ENCODE measurements at regions not wholly inside any gene's neighbourhood (a gene's known extent, or its start where the extent isn't known, plus 50 kb on each side); places are given as distances from the start of the nearest gene placed in this dataset.

DNA sequence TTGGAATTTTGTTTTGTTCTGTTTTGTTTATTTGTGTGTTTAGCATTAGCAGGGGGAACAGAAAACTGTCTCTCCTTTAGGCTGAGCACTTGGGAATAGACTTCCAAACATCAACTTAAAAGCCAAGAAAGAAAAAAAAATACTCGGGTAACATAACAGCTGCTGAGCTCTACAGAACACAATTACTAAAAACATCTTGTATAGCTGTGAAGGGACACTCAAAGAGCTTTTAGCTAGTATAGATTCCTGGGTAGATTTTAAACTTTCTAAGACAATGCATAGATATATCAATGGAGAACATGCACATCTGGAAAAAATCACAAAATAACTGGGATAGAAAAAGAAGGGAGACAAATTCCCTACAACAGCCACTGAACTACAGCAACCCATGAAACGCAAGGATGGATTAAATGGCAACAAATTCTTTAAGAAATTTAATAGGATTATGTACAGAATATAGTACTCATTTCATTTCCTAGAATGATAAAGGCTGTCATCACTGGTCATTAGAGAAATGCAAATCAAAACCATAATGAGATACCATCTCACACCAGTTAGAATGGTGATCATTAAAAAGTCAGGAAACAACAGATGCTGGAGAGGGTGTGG lies 174.3 kb upstream of the KRR1 start:
- in situ Hi-C loops (cut with MboI; ENCODE audit: low sequenced_read_pairs), result no loop called here
- peak overlapping the region; percentile 50; the same call in 1 of the 2 replicates for H4K5ac ChIP-seq (ENCODE audit: low read depth, low read length)
- no peak overlapping the region for H3K9ac ChIP-seq (ENCODE audit: low read depth, low read length)
- peak overlapping the region; percentile 15; the same call in 1 of the 2 replicates for H3K27ac ChIP-seq (ENCODE audit: insufficient read depth, low read length)
- 0 out of 2 replicates have a peak overlapping the region, but pooled peaks have one; percentile 8 for H3K23ac ChIP-seq (ENCODE audit: low read depth, low read length)
- no TSS peak for BruUV-seq (replicated peaks)
- DNase-seq (no peak), ATAC-seq (ENCODE audit: low read depth) (no peak)
- H3K27me3 ChIP-seq (ENCODE audit: control insufficient read depth, insufficient read depth, low read length), result no peaks in the 10 kb centered on the region
- H2BK120ac ChIP-seq (ENCODE audit: low read depth, low read length), result peak overlapping the region; percentile 78
- H3K18ac ChIP-seq (ENCODE audit: low read depth, low read length), result peak overlapping the region; percentile 84
- dilution Hi-C loops (cut with HindIII; ENCODE audit: low sequenced_read_pairs, unreplicated experiment), result no loop called here
- H4K20me1 ChIP-seq (ENCODE audit: insufficient read depth, low read length), result no peaks in the 10 kb centered on the region
- no peak overlapping the region for H4K8ac ChIP-seq (ENCODE audit: low read depth in 2 of 2, low read length in 2 of 2)
- peaks cover 7% of the 10 kb centered on the region for H3K4me1 ChIP-seq (ENCODE audit: control insufficient read depth, insufficient read depth, low read length)
- ChIA-PET POLR2A (ENCODE audit: unreplicated experiment) (interaction anchor here (0.6 kb wide), 1 partner anchor 346 kb away, joined by 3 read pairs; the partner anchor contains the start of gene PHLDA1), CTCF (interaction anchor here (0.6 kb wide), 1 partner anchor 317 kb away, joined by 3 read pairs; no protein-coding TSS in a partner anchor)
- H2AFZ ChIP-seq (replicated peaks; ENCODE audit: low read length, poor library complexity), result no peak overlapping the region
- no peak overlapping the region for H3K4me2 ChIP-seq (ENCODE audit: low read depth, low read length)
- no peak overlapping the region for H4K91ac ChIP-seq (ENCODE audit: insufficient read depth, low read depth, low read length)
- intact Hi-C loops (cut with micrococcal nuclease), result loop anchor here (2.0 kb wide), 1 partner anchor 39 kb away; no protein-coding TSS in a partner anchor
- H3K9me1 ChIP-seq (ENCODE audit: insufficient read depth, low read length), result peaks cover 3% of the 10 kb centered on the region
- peak overlapping the region; percentile 96 for H2BK5ac ChIP-seq (ENCODE audit: low read depth, low read length, poor library complexity, severe bottlenecking)
- H3K14ac ChIP-seq (replicated peaks; ENCODE audit: low read depth, low read length), result 0 out of 2 replicates have a peak overlapping the region, but pooled peaks have one; percentile 51
- no peak overlapping the region for H2AK9ac ChIP-seq (replicated peaks; ENCODE audit: low read depth, low read length, poor library complexity)
- H2BK20ac ChIP-seq (ENCODE audit: low read depth, low read length), result peak overlapping the region; percentile 87; the same call in 1 of the 2 replicates
- no peak overlapping the region for H3K4me3 ChIP-seq (ENCODE audit: insufficient read depth, low read depth, low read length)
- peak overlapping the region; percentile 54; the same call in 1 of the 3 replicates for H2BK15ac ChIP-seq (ENCODE audit: low read depth, low read length)
- H3K9me3 ChIP-seq (ENCODE audit: control insufficient read depth, insufficient read depth, low read length), result no peaks in the 10 kb centered on the region
- no peak overlapping the region for H2AK5ac ChIP-seq (ENCODE audit: low read depth, low read length)
- peaks cover 0 to 6% of the 10 kb centered on the region in 2 experiments; a peak in 2 of 4 replicates for H3K79me1 ChIP-seq (ENCODE audit: low read depth in 1 of 2, low read length in 2 of 2)
- H3K56ac ChIP-seq (ENCODE audit: extremely low read depth, insufficient read depth, low read length), result no peak overlapping the region
- WGBS, 2 experiments (ENCODE audit: extremely low coverage in 2 of 2, insufficient read length in 1 of 2), result no CpG with 5 or more reads among the region's 2 CpGs
- no peaks in the 10 kb centered on the region for H3K36me3 ChIP-seq (ENCODE audit: control insufficient read depth, insufficient read depth, low read length)
- peak overlapping the region; percentile 40; the same call in 1 of the 2 replicates for H3K4ac ChIP-seq (ENCODE audit: low read depth, low read length)
- TF ChIP-seq RCOR1 (IDR thresholded peaks at IDR 0.05; ENCODE audit: insufficient replicate concordance, low read length) (no peak), BHLHE40 (IDR thresholded peaks at IDR 0.05; ENCODE audit: low read depth, low read length) (no peak), FOS (IDR thresholded peaks at IDR 0.05; ENCODE audit: low read depth, low read length) (no peak), SMC3 (IDR thresholded peaks at IDR 0.05; ENCODE audit: low read depth, low read length) (no peak), MAFK (IDR thresholded peaks at IDR 0.05; ENCODE audit: low read depth, low read length) (no peak), NFE2L2 (IDR thresholded peaks at IDR 0.05; ENCODE audit: low read depth, low read length) (no peak), POLR2A (IDR thresholded peaks at IDR 0.05; ENCODE audit: low read depth, low read length) (no peak), CEBPB (IDR thresholded peaks at IDR 0.05; ENCODE audit: low read depth, low read length) (no peak), MXI1 (IDR thresholded peaks at IDR 0.05; ENCODE audit: borderline replicate concordance, low read depth, low read length) (no peak), RAD21 (IDR thresholded peaks at IDR 0.05; ENCODE audit: low read length) (no peak), MAZ (IDR thresholded peaks at IDR 0.05; ENCODE audit: borderline replicate concordance, low read depth, low read length) (no peak)
- TF ChIP-seq, protein P1, sequence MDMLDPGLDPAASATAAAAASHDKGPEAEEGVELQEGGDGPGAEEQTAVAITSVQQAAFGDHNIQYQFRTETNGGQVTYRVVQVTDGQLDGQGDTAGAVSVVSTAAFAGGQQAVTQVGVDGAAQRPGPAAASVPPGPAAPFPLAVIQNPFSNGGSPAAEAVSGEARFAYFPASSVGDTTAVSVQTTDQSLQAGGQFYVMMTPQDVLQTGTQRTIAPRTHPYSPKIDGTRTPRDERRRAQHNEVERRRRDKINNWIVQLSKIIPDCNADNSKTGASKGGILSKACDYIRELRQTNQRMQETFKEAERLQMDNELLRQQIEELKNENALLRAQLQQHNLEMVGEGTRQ (IDR thresholded peaks at IDR 0.05; ENCODE audit: low read depth, low read length), result no peak
